OCI-LY7 (cell line): ENCODE measurements at regions not wholly inside any gene's neighbourhood (a gene's known extent, or its start where the extent isn't known, plus 50 kb on each side); places are given as distances from the start of the nearest gene placed in this dataset.

Experiments
- BruUV-seq: library from RNA; stranded (reverse); fragments of 400-500 nt; replicated peaks from 2 replicates; lab custom pipeline; 2021; lab: Mats Ljungman, UMichigan
- CTCF ChIA-PET: fragments of 300-600 bp; sonication (Branson Sonifier 250); formaldehyde crosslinking; loops from one replicate; lab custom pipeline; 2022; ENCODE audit warnings: antibody characterized with exemption; ENCODE audit not compliant: unreplicated experiment; lab: Charles Lee
- POLR2A ChIA-PET: fragments of 300-600 bp; sonication (Branson Sonifier 250); formaldehyde crosslinking; loops from one replicate; lab custom pipeline; 2022; ENCODE audit warnings: antibody characterized with exemption; lab: Charles Lee
- DNase-seq: peaks from one replicate; pipeline ENCODE4 v3.0.0-alpha.2; 2015; ENCODE audit warnings: low spot score
- H2AFZ ChIP-seq: fragments of 200-600 bp; sonication (generic), shearing (Covaris generic); 2 replicates; pipeline ENCODE4 v1.6.1; 2014; ENCODE audit warnings: mild to moderate bottlenecking, antibody characterized with exemption, low read length, moderate library complexity
- H3K27ac ChIP-seq: fragments of 200-600 bp; sonication (generic); 2 replicates; pipeline ENCODE4 v1.5.1; 2014; ENCODE audit warnings: mixed run types, low read depth, mild to moderate bottlenecking, moderate library complexity, low read length, inconsistent platforms; ENCODE audit not compliant: poor library complexity, severe bottlenecking
- H3K36me3 ChIP-seq: fragments of 200-600 bp; sonication (generic); 2 replicates; pipeline ENCODE4 v1.6.1; 2014; ENCODE audit warnings: mild to moderate bottlenecking, antibody characterized with exemption, low read length, moderate library complexity, mixed read lengths; ENCODE audit not compliant: insufficient read depth
- H3K4me1 ChIP-seq: fragments of 200-600 bp; sonication (generic); 2 replicates; pipeline ENCODE4 v1.5.1; 2014; ENCODE audit warnings: mild to moderate bottlenecking, low read length; ENCODE audit not compliant: insufficient read depth, poor library complexity, severe bottlenecking
- H3K4me2 ChIP-seq: fragments of 200-600 bp; sonication (generic); 2 replicates; pipeline ENCODE4 v1.6.1; 2014; ENCODE audit warnings: mild to moderate bottlenecking, low read length
- H3K4me3 ChIP-seq: fragments of 200-600 bp; sonication (generic); 2 replicates; pipeline ENCODE4 v1.5.1; 2014; ENCODE audit warnings: mild to moderate bottlenecking, low read depth, low read length; ENCODE audit not compliant: poor library complexity, severe bottlenecking
- H3K79me2 ChIP-seq: fragments of 200-600 bp; sonication (generic); 2 replicates; pipeline ENCODE4 v1.6.1; 2016; ENCODE audit warnings: low read depth, mild to moderate bottlenecking, low read length, moderate library complexity, mixed read lengths; ENCODE audit not compliant: insufficient read depth
- H3K9me2 ChIP-seq: fragments of 200-600 bp; sonication (generic); 2 replicates; pipeline ENCODE4 v1.6.1; 2016; ENCODE audit warnings: mild to moderate bottlenecking, low read length, mixed read lengths; ENCODE audit not compliant: insufficient read depth
- H3K9me3 ChIP-seq: fragments of 200-600 bp; sonication (generic); 2 replicates; pipeline ENCODE4 v1.6.1; 2014; ENCODE audit warnings: mild to moderate bottlenecking, mixed run types, low read length, mixed read lengths
- H4K20me1 ChIP-seq: fragments of 200-600 bp; sonication (generic); 2 replicates; pipeline ENCODE4 v1.6.1; 2014; ENCODE audit warnings: mild to moderate bottlenecking, antibody characterized with exemption, low read length, moderate library complexity, mixed read lengths; ENCODE audit not compliant: insufficient read depth
- EZH2phosphoT487 ChIP-seq: fragments of 200-600 bp; sonication (generic); IDR thresholded peaks from 2 replicates; pipeline ENCODE4 v1.6.1; 2018; ENCODE audit warnings: low read depth, borderline replicate concordance, mild to moderate bottlenecking, mixed run types, antibody characterized with exemption, low read length, moderate library complexity, mixed read lengths
- intact Hi-C: fragments of 100-400 bp; cut with micrococcal nuclease; formaldehyde crosslinking; loops from one replicate; pipeline ENCODE4 v1.10.0; 2022; ENCODE audit not compliant: unreplicated experiment
- TF ChIP-seq, protein P1 (sequence below): fragments of 200-600 bp; sonication (generic); conservative IDR thresholded peaks from 2 replicates; pipeline ENCODE4 v1.5.1; 2014; ENCODE audit warnings: mild to moderate bottlenecking, antibody characterized with exemption, low read length, moderate library complexity, mixed read lengths

DNA sequence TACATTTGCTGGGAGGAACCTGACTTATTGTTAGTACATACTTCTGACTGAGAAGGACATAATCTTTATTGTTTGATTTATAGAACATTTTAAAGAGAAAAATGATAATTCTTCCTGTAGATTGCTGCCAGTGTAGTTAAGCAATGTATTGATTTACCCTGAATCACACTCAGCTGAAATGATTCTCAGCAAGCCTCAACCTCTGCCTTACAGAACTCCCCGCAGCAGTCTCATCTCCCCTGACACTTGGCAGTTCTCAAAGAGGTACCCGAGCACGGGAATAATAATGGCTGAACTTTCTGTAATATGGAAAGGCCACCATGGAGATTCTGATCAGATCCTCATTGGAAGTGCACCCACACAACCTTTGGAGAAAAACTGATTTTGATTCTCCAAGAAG, 74.9 kb upstream of the RFX3 start:
- ChIA-PET POLR2A (interaction anchor here (1.1 kb wide), 1 partner anchor 287 kb away, joined by 4 read pairs; no protein-coding TSS in a partner anchor), CTCF (no interaction called here)
- H2AFZ ChIP-seq: no peak overlapping the region
- no peak overlapping the region for H3K4me2 ChIP-seq
- no peak for DNase-seq
- intact Hi-C loops: no loop called here
- no peaks in the 10 kb centered on the region for H3K9me2 ChIP-seq
- H3K9me3 ChIP-seq: no peaks in the 10 kb centered on the region
- H3K4me3 ChIP-seq: no peak overlapping the region
- no peaks in the 10 kb centered on the region for H3K4me1 ChIP-seq
- H4K20me1 ChIP-seq: no peaks in the 10 kb centered on the region
- H3K27ac ChIP-seq: no peak overlapping the region
- no peaks in the 10 kb centered on the region for H3K36me3 ChIP-seq
- H3K79me2 ChIP-seq: no peaks in the 10 kb centered on the region
- no TSS peak for BruUV-seq
- TF ChIP-seq EZH2phosphoT487: no peak
- TF ChIP-seq, protein P1, sequence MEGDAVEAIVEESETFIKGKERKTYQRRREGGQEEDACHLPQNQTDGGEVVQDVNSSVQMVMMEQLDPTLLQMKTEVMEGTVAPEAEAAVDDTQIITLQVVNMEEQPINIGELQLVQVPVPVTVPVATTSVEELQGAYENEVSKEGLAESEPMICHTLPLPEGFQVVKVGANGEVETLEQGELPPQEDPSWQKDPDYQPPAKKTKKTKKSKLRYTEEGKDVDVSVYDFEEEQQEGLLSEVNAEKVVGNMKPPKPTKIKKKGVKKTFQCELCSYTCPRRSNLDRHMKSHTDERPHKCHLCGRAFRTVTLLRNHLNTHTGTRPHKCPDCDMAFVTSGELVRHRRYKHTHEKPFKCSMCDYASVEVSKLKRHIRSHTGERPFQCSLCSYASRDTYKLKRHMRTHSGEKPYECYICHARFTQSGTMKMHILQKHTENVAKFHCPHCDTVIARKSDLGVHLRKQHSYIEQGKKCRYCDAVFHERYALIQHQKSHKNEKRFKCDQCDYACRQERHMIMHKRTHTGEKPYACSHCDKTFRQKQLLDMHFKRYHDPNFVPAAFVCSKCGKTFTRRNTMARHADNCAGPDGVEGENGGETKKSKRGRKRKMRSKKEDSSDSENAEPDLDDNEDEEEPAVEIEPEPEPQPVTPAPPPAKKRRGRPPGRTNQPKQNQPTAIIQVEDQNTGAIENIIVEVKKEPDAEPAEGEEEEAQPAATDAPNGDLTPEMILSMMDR: no peak

DNA sequence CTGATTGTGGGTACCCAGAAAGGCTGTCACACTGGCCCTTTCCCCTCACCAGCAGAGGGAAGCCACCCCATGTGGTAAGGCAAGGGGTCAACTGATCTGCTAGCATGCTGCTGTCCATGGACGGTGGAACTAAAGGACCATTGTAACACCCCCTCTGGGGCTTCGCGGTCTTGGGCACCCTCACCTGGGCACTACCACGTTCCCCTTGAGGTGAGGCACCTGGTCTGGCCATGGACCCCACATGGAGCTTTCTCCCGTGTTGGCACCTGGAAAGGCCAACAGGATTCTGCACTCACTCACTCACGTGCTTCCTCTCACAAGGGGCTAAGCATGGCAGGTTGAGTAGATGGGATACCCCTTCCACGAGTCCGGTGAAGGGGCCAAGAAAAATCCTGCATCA, 72.0 kb upstream of the RFX3 start:
- Histone ChIP-seq H3K79me2 (no peaks in the 10 kb centered on the region), H3K9me2 (no peaks in the 10 kb centered on the region), H3K27ac (no peak overlapping the region), H2AFZ (no peak overlapping the region), H3K4me2 (no peak overlapping the region), H3K36me3 (no peaks in the 10 kb centered on the region), H3K4me1 (no peaks in the 10 kb centered on the region), H4K20me1 (no peaks in the 10 kb centered on the region), H3K9me3 (no peaks in the 10 kb centered on the region), H3K4me3 (no peak overlapping the region)
- no peak for TF ChIP-seq EZH2phosphoT487
- TF ChIP-seq, protein P1: no peak
- POLR2A ChIA-PET: no interaction called here
- CTCF ChIA-PET: no interaction called here
- no peak for DNase-seq
- intact Hi-C loops: no loop called here
- no TSS peak for BruUV-seq

DNA sequence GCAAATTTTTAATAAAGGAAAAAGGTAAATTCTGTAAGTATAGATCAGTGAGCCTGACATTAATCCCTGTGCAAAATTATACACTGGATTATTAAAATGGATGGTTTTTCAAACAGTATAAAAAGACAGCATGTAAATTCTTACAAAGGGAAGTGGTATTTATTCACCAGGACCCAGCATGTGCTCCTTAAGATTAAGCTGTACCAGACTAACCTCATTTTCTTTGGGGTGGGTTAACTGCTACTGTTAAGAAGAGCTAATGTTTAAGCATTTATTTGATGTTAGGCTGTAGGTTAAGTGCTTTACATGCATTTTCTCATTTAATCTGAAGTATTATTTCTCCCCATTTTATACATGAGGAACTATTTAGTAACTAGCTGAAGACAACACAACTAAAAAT, 60.3 kb upstream of the RFX3 start:
- Histone ChIP-seq H3K79me2 (no peaks in the 10 kb centered on the region), H3K9me2 (no peaks in the 10 kb centered on the region), H4K20me1 (no peaks in the 10 kb centered on the region), H2AFZ (no peak overlapping the region), H3K4me1 (no peaks in the 10 kb centered on the region), H3K4me3 (no peak overlapping the region), H3K36me3 (no peaks in the 10 kb centered on the region), H3K4me2 (no peak overlapping the region), H3K27ac (no peak overlapping the region), H3K9me3 (no peaks in the 10 kb centered on the region; the same call in 1 of the 2 replicates)
- BruUV-seq: no TSS peak
- intact Hi-C loops: no loop called here
- ChIA-PET POLR2A (no interaction called here), CTCF (no interaction called here)
- TF ChIP-seq, protein P1: no peak
- TF ChIP-seq EZH2phosphoT487: no peak
- DNase-seq: no peak
